Stimulated activated CD8-positive, alpha-beta memory T cell treated with anti-CD3 and anti-CD28 coated beads, Interleukin-2, amount 100 ng/mL, for 48 hours (primary cell): ENCODE measurements at regions not wholly inside any gene's neighbourhood (a gene's known extent, or its start where the extent isn't known, plus 50 kb on each side); places are given as distances from the start of the nearest gene placed in this dataset.
"Not testable (repeated sequence)": the region's sequence is repeated elsewhere in the genome, so short reads cannot be mapped to it uniquely, and the experiment has no call there.

Source experiments
- DNase-seq, 2 donors: peaks; one replicate each; pipeline ENCODE4 v3.0.0-alpha.2; 2020; ENCODE audit warnings: low read depth in 2 of 2

DNA sequence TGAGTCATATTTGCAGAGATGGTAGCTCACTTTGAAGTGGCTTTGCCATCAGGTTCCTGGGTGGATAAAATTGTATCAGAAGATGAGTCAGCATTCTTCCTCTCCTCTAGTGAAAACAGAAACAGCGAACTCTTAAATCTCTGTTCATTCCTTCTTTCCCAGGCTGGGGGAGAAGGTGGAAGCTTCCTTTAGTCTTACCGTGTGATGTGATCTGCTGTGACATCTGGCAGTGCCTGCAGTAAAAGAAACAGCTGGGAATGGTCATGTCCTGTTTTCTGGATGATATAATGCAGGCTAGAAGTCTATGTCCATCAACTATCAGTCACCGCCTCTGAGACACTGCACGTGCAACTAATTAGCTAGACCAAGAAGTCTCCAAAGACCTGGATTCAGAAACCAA lies 171.6 kb downstream of the VAPA start:
- DNase-seq: no peak

- no peak for DNase-seq
These were observed 172.1 kb downstream of the VAPA start for GRCh38 chr18:10085876-10086275.

GRCh38 chr18:10086458-10087210 lies 172.8 kb downstream of the VAPA start:
- no peak for DNase-seq

GRCh38 chr18:10088734-10089133 lies 174.9 kb downstream of the VAPA start:
- no peak for DNase-seq

DNA sequence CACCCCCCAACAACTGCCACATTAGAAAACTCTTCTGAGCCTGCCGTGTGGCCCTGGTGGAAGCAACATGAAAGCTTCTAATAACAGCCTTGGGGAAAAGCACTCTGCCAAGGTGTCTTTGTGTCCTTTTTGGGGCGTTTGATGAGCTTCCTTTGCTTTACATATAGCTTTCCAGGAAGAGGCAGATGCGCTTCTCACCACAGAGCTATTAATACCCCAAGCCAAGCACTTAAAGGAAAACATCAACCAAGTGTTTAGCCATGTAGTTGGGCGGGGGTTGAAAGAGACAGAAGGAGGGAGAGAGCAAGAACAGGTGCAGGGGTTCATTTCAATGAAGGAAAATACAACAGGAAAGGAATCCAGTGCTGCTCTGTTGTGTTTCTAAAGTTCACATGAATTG lies 176.1 kb downstream of the VAPA start:
- DNase-seq: no peak

GRCh38 chr18:10090668-10091067 lies 176.9 kb downstream of the VAPA start:
- DNase-seq: no peak

GRCh38 chr18:10093445-10093844 lies 179.6 kb downstream of the VAPA start:
- no peak for DNase-seq

GRCh38 chr18:10094154-10094553 lies 180.3 kb downstream of the VAPA start:
- no peak for DNase-seq

DNA sequence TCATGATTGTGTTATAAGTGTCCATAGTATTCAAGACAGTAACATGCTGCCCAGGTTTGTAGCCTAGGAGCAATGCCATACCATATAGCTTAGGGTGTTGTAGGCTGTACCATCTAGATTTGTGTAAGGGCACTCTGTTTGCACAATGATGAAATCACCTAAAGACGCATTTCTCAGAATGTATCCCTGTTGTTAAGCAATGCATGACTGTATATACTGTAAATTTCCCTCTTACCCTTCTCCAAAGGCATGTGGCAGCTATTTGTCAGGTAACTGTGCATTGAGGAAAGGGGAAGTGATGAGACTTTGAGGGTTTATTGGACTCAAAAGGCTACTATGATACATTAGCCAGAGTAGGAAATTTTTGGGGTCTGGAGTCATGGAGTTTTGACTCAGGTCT lies 180.8 kb downstream of the VAPA start:
- no peak for DNase-seq

GRCh38 chr18:10095356-10095755 lies 181.5 kb downstream of the VAPA start:
- no peak for DNase-seq

- DNase-seq: no peak
These were observed 185.8 kb downstream of the VAPA start for GRCh38 chr18:10099539-10100140.

DNA sequence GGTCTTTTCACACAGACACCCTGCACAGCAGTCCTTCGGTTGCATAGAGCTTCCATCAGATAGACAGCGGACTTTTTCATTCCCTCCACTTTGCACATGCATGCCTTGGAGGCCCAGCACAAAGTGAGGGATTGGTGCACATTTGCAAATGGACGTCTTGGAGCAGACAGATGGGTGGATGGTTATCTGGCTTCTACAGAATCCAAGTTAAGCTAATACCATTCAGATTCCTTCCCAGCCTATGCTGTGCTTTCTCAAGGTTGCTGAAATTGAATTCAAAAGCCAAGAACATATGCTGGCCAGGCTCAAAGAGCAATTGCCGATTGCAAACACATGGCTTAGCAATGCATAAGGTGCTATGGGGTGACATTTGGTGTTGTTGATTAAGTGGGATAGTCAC lies 186.4 kb downstream of the VAPA start:
- no peak for DNase-seq

DNA sequence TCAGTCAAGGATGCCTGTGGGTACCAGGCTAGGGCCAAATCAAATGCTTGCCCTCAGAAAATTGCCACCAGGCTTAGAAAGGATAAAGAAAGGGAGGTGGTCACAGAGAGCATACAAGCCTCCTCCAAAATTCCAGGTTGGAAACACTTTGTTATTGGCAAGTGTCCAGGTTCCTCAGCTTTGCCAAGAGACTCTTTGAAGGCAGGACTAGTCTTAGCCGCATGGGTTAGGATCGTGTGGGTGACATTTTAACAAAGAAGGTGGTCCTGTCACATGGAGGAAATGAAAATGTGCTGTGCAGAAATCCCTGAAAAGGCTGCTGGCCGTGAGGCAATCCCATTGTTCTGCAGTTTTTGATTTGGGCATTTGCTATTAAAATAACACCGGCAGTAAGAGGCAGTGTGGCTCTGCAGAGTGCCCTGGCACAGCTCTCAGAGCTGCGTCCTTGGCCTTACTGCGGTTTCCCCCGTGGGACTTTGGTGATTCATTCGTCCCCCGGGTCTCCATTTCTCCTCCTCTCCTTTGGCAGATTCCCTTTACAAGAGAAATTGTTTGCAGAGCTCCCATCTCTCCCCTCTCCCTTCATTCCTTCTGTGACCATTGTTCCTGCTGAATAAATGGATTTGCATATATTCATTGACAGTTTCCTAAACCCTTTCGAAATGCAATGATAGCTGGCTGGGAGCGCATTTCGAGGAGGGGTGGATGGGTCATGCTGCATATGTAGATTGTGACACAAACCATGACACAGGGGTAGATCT lies 187.3 kb downstream of the VAPA start:
- no peak for DNase-seq

GRCh38 chr18:10101729-10102128 lies 187.9 kb downstream of the VAPA start:
- DNase-seq: no peak

DNA sequence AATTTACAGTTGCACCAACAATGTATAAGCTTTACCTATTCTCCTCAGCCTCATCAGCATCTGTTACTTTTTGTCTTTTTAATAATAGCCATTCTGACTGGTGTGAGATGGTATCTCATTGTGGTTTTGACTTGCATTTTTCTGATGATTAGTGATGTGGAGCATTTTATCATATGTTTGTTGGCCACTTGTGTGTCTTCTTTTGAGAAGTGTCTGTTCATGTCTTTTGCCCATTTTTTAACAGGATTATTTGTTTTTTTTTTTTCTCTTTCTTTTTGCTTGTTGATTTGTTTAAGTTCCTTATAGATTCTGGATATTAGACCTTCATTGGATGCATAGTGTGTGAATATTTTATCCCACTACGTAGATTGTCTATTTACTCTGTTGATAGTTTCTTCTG lies 191.3 kb downstream of the VAPA start:
- DNase-seq: not testable (repeated sequence)

GRCh38 chr18:10111191-10111590 lies 197.4 kb downstream of the VAPA start:
- no peak for DNase-seq

GRCh38 chr18:10111944-10112343 lies 198.1 kb downstream of the VAPA start:
- DNase-seq: no peak

DNA sequence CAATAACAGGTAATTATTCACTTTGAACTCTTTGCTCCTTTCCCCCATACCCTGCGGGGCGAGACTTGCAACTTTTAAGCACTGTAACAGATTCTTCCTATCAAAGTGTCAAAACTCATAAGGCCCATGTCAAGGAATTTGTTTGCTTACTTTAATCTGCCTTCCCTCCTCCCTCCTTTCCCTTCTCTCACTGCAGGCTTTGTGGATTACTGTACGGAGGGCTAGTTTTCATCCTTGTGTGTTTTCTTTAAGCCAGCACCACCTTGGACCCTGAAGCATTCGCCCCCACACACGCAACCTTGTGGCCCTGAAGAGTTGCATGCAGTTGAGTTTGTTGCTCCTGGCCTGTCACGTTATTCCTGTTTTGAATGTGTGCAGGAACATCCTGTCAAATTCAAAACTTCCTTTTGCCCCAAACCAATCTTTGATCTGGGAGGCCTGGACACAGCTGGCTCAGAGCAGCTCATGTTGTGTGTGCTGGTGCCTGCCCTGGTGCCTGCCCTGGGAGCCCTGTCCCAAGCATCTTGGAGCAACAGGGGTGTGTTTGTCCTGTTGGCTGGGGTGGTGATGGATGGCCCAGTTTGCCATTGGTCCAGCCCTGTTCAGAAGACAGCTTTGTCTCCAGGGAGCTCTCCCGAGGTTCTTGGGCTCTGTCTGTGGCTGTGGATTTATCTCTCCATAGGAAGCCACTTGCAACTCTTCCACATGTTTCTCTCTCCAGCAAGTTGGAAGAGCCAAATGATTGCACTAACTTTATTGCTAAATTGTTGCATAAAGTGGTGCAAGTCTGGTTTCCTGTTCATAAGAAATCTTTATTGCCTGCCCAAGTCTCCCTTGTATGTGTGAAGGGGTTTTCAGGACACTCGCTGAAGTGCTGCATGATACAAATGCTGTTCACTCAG lies 199.6 kb downstream of the VAPA start:
- no peak for DNase-seq

GRCh38 chr18:10114717-10115463 lies 201.1 kb downstream of the VAPA start:
- no peak for DNase-seq

GRCh38 chr18:10116574-10116973 lies 202.8 kb downstream of the VAPA start:
- no peak for DNase-seq

DNA sequence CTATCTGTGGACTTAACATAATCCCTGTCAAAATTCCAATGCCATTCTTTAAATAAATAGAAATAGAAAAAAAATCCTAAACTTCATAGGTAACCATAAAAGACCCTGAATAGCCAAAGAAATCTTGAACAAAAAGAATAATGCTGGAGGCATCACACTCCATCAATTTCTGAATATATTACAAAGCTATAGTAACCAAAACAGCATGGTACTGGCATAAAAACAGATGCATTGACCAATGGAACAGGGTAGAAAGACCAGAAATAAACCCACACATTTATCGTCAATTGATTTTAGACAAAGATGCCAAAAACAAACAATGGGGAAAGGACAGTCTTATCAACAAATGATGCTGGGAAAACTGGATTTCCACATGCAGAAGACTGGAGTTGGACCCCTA lies 205.7 kb downstream of the VAPA start:
- DNase-seq: no peak
